Urinary bladder (tissue), 3 donors: ENCODE measurements at regions not wholly inside any gene's neighbourhood (a gene's known extent, or its start where the extent isn't known, plus 50 kb on each side); places are given as distances from the start of the nearest gene placed in this dataset.
"Not testable (repeated sequence)": the region's sequence is repeated elsewhere in the genome, so short reads cannot be mapped to it uniquely, and the experiment has no call there.

Source experiments
- DNase-seq: peaks from one replicate; pipeline ENCODE4 v3.0.0-alpha.2; 2015; ENCODE audit errors: extremely low spot score
- H3K27ac ChIP-seq: one replicate; pipeline ENCODE4 v1.5.1; 2013; ENCODE audit warnings: low read depth, mild to moderate bottlenecking, moderate library complexity
- H3K36me3 ChIP-seq: one replicate; pipeline ENCODE4 v1.6.1; 2013; ENCODE audit warnings: mild to moderate bottlenecking, moderate library complexity; ENCODE audit not compliant: insufficient read depth
- H3K4me1 ChIP-seq: one replicate; pipeline ENCODE4 v1.6.1; 2013; ENCODE audit warnings: mild to moderate bottlenecking, moderate library complexity; ENCODE audit not compliant: insufficient read depth
- H3K4me3 ChIP-seq: one replicate; pipeline ENCODE4 v1.5.1; 2013; ENCODE audit warnings: low read depth, low read length
- WGBS: extraction: QIAGEN DNeasy Blood & Tissue Kit; methylation state at CpG from one replicate; pipeline ENCODE4 v1.1.7; 2013; 5-methylcytosine and 5-hydroxymethylcytosine counted together
- donor health status: healthy with polysubstance abuse.
- donor health status: healthy.

- WGBS: 85% methylated on average over 3 of the region's 3 CpGs
- Histone ChIP-seq H3K4me3 (no peak overlapping the region), H3K36me3 (no peaks in the 10 kb centered on the region), H3K27ac (no peak overlapping the region), H3K4me1 (no peaks in the 10 kb centered on the region)
- DNase-seq: no peak
Measured at GRCh38 chr7:46764100-46764936, 817.6 kb downstream of the TNS3 start.

DNA sequence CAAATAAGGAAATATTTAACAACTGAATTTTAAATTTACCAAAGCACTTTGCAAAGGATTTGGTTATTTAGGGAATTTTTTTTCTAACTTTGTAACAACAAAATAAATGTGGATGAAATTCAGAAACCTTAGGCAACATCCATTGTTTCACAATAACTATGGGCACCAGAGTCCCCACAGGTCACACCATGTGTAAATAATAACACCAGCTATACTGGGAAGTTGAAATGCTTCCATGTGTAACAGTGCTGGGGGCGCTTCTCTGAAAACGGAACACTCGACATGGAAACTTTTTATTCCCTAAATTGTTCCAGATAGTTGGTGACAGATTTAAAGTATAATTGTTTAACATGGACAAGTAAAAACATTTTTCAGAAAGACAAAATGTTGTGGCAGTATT lies 818.6 kb downstream of the TNS3 start:
- Histone ChIP-seq H3K4me3 (no peak overlapping the region), H3K27ac (no peak overlapping the region), H3K4me1 (no peaks in the 10 kb centered on the region), H3K36me3 (no peaks in the 10 kb centered on the region)
- WGBS: 71% methylated on average over 3 of the region's 3 CpGs
- DNase-seq: no peak

DNA sequence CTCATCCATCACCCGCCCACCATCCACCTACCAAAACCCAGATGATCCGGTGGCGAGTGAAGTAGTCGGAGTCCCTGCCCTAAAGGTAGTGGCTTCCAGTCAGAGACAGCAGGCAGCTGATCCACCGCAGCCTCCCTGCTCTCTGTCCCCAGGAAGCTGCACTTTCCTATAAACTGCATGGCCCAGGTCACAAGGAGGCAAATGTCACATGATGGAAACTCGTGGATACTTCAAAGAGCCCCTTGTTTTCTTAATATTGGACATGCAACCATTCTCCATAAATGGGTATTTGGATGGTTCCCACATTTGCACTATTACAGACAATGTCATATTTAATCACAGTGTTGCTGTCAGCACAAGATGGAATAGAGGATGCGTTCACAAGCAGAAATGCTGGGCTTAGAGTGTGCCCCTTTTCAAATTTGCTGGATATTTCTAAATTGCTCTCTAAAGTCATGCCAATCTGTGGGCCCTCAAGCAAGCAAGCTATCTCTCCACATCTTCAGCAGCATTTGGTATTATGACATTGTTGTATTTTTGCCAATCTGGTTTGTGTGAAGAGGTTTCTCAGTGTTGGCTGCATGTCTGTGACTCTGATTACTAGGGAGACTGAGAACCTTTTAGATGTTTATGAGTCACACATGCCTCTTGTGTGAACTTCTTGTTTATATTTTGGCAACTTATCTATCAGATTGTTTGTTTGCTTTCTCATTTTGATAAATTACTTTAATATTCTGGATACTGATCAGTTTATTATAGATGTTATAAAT lies 822.0 kb downstream of the TNS3 start:
- no peaks in the 10 kb centered on the region for H3K36me3 ChIP-seq
- H3K4me1 ChIP-seq: no peaks in the 10 kb centered on the region
- 88% methylated on average over 7 of the region's 7 CpGs for WGBS
- H3K4me3 ChIP-seq: no peak overlapping the region
- H3K27ac ChIP-seq: no peak overlapping the region
- no peak for DNase-seq

DNA sequence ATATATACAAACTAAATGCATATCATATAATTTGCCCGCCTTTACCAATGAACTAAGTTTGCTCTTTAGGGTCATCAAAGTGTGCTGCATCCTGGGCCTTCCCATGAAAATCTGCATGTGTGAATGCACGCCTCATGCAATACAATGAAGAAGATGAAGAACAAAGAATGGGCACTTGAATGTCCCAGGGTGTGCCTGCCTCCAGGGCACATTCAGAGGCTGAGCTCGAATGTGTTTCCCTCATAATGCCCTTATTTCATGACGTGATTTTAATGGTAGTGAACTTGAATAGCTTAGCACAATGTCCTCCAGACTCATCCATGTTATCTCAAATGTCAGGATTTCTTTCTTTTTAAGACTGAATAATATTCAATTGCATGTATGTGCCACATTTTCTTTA lies 824.9 kb downstream of the TNS3 start:
- no peaks in the 10 kb centered on the region for H3K36me3 ChIP-seq
- H3K4me3 ChIP-seq: no peak overlapping the region
- no peak for DNase-seq
- H3K4me1 ChIP-seq: no peaks in the 10 kb centered on the region
- H3K27ac ChIP-seq: no peak overlapping the region
- WGBS: 89% methylated on average over 4 of the region's 4 CpGs

- no peak overlapping the region for H3K27ac ChIP-seq
- no peaks in the 10 kb centered on the region for H3K4me1 ChIP-seq
- H3K36me3 ChIP-seq: no peaks in the 10 kb centered on the region
- no peak overlapping the region for H3K4me3 ChIP-seq
- DNase-seq: no peak
- WGBS: 92% methylated on average over 1 of the region's 1 CpG
Measured at GRCh38 chr7:46756256-46756655, 825.7 kb downstream of the TNS3 start.

DNA sequence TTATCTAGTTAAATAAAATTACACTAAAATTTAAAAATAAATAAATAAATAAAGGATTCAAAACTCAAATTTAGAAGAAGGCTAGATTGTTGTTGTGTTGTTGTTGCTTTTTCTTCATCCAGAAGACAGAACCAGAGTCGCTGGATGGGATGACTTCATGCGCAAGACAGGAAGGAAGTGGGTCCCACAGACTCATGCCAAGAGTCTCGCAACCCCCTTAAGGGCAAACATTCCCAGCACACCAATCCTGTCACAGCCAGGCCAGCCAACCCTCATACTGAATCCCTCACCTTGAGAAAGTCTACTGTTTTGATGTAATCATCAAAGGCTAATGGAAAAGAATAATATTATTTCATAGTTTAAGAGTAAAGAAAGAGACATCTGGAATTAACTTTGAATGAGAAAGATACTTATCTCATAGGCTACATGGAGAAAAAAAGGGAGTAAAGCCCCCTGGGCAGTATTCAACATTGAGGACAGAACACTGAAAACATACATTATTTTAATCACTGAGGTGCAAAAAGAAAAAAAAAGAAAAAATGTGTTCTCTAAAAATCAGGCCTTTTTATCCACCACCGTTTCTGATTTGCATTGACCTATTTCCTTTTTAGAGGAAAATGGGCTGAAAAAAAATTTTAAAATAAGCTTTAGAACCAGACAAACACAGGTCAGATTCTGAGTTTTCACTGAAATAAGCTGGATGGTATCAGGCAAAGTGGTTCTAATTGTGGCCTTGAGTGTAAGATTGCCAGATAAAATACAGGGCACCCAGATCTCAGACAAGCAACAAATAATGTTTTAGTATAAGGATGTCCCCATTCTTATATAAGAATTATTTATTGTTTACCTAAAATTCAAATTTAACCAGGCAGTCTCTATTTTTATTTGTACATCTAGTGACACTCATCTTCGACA lies 826.5 kb downstream of the TNS3 start:
- 90% methylated on average over 5 of the region's 5 CpGs for WGBS
- Histone ChIP-seq H3K36me3 (no peaks in the 10 kb centered on the region), H3K4me3 (no peak overlapping the region), H3K27ac (no peak overlapping the region), H3K4me1 (no peaks in the 10 kb centered on the region)
- DNase-seq: no peak

GRCh38 chr7:46754140-46754720 lies 827.7 kb downstream of the TNS3 start:
- no peak overlapping the region for H3K27ac ChIP-seq
- 85% methylated on average over 2 of the region's 2 CpGs for WGBS

GRCh38 chr7:46753662-46754061 lies 828.2 kb downstream of the TNS3 start:
- WGBS: 79% methylated on average over 2 of the region's 2 CpGs
- Histone ChIP-seq H3K4me3 (no peak overlapping the region), H3K27ac (no peak overlapping the region), H3K36me3 (no peaks in the 10 kb centered on the region), H3K4me1 (no peaks in the 10 kb centered on the region)
- DNase-seq: no peak

More at GRCh38 chr7:46754140-46754720, 827.7 kb downstream of the TNS3 start:
- Histone ChIP-seq H3K4me1 (no peaks in the 10 kb centered on the region), H3K4me3 (no peak overlapping the region), H3K36me3 (no peaks in the 10 kb centered on the region)
- DNase-seq: no peak

DNA sequence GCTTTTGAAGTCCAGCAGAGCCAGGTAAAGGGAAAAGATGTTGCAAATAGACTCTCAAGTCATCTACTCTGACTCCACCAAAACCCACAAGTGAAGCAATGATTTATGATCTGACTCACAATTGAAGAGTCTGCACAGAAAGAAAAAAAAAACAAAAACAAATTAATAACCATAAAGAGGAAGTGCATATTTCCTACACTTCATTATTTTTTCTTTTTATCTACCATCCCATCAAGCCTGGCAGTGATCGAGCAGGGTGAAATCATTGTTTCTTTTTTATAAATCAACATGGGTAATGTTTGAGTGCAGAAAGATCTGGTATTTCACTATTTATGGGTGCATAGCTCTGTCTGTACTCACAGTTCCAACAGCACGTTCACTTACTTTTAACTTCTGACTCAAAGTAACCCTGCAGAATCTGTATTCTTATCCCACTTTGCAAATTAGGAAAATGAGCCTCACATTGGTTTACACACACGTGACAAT lies 829.0 kb downstream of the TNS3 start:
- H3K4me1 ChIP-seq: no peaks in the 10 kb centered on the region
- no peak for DNase-seq
- WGBS: 28% methylated on average over 3 of the region's 3 CpGs

DNA sequence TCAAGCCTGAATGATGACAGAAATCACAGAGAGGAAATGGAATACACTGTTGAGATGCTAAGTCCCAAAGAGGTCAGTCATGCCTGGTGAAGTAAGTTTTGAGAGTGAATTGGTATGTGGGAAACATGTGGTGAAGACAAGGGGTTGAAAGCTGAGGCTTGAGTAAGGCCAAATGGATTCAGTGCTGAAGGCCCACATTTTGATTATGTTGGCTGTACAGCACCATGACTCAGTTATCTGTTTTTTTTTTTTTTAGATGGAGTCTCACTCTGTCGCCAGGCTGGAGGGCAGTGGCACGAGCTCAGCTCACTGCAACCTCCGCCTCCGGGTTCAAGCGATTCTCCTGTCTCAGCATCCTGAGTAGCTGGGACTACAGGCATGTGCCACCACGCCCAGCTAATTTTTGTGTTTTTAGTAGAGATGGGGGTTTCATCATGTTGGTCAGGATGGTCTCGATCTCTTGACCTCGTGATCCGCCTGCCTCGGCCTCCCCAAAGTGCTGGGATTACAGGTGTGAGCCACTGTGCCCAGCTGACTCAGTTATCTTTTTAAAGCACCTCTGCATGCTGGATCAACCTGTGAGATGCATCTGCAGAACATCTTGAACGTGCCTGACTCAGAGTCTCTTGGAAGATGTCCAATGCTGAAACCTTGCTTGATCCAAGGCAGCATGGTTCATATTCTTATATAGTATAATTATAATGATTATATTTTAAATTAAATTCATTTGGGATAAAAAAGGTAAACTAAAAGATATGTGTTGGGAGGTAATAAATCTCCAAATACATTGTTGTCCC lies 829.8 kb downstream of the TNS3 start:
- not testable (repeated sequence) for H3K27ac ChIP-seq, DNase-seq, H3K36me3 ChIP-seq, H3K4me1 ChIP-seq, H3K4me3 ChIP-seq
- WGBS: 82% methylated on average over 11 of the region's 11 CpGs

More for the DNA sequence above, 829.0 kb downstream of the TNS3 start:
- no peak overlapping the region for H3K27ac ChIP-seq
- H3K4me3 ChIP-seq: no peak overlapping the region
- H3K36me3 ChIP-seq: no peaks in the 10 kb centered on the region

- H3K27ac ChIP-seq: no peak overlapping the region
- H3K4me3 ChIP-seq: no peak overlapping the region
- WGBS: 95% methylated on average over 4 of the region's 4 CpGs
- no peak for DNase-seq
- no peaks in the 10 kb centered on the region for H3K4me1 ChIP-seq
- no peaks in the 10 kb centered on the region for H3K36me3 ChIP-seq
Measured at GRCh38 chr7:46751471-46751870, 830.4 kb upstream of the IGFBP3 start.

DNA sequence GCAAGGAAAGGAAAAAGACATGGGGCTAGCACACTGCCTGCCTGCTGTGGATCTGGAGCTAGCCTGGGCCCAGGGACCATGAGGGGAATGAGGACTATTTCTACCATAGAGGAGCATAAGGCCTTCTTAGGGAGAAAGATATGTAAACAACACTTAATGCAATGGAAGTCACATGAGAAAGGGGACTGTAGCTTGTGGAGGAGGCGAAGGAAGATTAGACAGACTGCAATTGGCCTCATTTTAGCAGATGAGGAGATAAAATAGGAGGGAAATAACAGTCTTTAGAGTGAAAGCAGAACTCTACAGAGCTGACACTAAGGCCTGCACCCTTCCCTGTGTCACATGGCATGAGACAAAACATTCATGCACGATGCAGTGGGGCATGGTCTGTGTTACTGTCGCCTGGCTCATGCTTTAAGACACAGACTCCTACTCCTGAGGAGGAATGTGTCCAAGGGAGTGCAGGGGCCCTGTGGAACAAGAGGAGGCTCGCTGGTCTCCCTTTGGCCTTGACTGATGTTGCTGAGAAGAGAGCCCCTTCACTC lies 829.3 kb upstream of the IGFBP3 start:
- no peak for DNase-seq
- no peaks in the 10 kb centered on the region for H3K36me3 ChIP-seq
- H3K4me3 ChIP-seq: no peak overlapping the region
- no peak overlapping the region for H3K27ac ChIP-seq
- no peaks in the 10 kb centered on the region for H3K4me1 ChIP-seq
- 84% methylated on average over 4 of the region's 4 CpGs for WGBS
